Epithelial cell of prostate (primary cell): ENCODE measurements at regions not wholly inside any gene's neighbourhood (a gene's known extent, or its start where the extent isn't known, plus 50 kb on each side); places are given as distances from the start of the nearest gene placed in this dataset.

Experiments used
- DNase-seq: peaks from one replicate; pipeline ENCODE4 v3.0.0-alpha.2; 2011; ENCODE audit warnings: low read depth, low spot score
- H3K27ac ChIP-seq: fragments of 450-650 bp; 2 replicates; pipeline ENCODE4 v1.5.1; 2017; ENCODE audit warnings: mild to moderate bottlenecking

GRCh38 chr7:52309631-52310030 is 725.8 kb upstream of the POM121L12 start:
- H3K27ac ChIP-seq = no peak overlapping the region
- DNase-seq = no peak

GRCh38 chr7:52302765-52303520 is 732.5 kb upstream of the POM121L12 start:
- no peak overlapping the region for H3K27ac ChIP-seq
- DNase-seq = no peak

- H3K27ac ChIP-seq = no peak overlapping the region
- no peak for DNase-seq
Observed at GRCh38 chr7:52297128-52297527, 738.3 kb upstream of the POM121L12 start.

DNA sequence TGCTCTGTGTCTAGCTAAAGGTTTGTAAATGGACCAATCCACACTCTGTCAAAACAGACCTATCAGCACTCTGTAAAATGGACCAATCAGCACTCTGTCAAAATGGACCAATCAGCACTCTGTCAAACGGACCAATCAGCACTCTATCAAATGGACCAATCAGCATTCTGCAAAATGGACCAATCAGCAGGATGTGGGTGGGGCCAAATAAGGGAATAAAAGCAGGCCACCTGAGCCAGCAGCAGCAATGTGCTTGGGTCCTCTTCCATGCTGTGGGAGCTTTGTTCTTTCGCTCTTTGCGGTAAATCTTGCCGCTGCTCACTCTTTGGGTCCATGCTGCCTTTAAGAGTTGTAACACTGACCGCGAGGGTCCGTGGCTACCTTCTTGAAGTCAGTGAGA is 740.5 kb upstream of the POM121L12 start:
- H3K27ac ChIP-seq = no peak overlapping the region
- DNase-seq = no peak

DNA sequence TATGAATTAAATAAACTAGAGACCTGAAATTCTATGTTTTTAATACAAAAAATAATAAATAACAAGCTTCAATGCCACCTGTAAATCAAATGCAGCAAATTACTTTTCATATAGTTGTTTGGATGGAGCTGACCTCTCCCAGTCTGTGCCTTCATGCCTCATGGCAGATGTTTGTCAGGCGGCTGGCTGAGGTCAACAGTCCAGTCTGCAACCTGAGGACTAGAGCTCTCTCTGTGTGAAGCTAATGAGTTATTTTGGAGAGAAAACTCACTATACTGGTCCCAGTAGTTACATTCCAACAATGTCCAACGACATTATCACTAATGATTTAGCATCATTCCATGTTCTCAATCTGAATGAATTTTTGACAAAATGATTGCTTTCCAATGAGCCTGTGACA is 746.2 kb upstream of the POM121L12 start:
- no peak overlapping the region for H3K27ac ChIP-seq
- no peak for DNase-seq

DNA sequence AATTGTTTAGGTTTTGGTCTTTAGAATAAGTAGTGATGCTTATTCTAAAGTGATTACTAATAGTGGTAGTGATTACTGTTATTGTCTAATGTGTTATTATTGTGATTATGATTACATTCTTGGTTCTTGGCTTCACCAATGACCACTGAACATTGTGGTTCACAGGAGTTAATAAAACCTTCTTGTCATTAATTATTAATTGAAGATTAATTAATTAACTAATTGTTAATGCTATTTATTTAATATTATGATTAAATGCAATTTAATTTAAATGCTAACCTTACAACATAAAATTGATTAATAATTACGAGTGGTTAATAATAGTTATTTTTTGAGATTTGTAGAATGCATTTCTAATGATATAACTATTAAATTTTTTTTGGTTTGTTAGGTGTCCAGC is 747.7 kb upstream of the POM121L12 start:
- no peak for DNase-seq
- no peak overlapping the region for H3K27ac ChIP-seq

DNA sequence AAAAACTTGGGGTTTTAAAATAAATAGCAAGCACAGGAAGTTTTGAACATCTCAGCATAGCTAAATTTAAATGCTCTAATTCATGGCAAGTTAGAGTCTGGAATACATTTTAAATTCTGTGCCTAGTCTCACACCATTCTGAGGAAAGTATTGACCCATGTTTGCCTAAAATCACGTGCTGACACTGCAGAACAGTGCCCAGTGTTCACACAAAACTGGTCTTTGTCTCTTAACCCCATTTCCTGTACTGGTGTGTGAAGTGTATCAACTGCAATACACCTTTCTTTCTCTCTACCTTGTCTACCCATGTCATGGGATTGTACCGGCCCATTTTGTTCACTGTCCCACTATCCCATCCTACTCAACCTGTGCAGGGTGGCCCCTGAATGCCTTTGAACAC is 749.7 kb upstream of the POM121L12 start:
- DNase-seq = no peak
- no peak overlapping the region for H3K27ac ChIP-seq

- H3K27ac ChIP-seq = no peak overlapping the region
- no peak for DNase-seq
Observed at GRCh38 chr7:52283335-52283734, 752.1 kb upstream of the POM121L12 start.

- DNase-seq = no peak
- no peak overlapping the region for H3K27ac ChIP-seq
Observed at GRCh38 chr7:52273685-52274610, 761.5 kb upstream of the POM121L12 start.

- no peak overlapping the region for H3K27ac ChIP-seq
- no peak for DNase-seq
Observed at GRCh38 chr7:52271703-52272102, 763.7 kb upstream of the POM121L12 start.

- DNase-seq = no peak
Observed at GRCh38 chr7:52270301-52270700, 765.1 kb upstream of the POM121L12 start.

GRCh38 chr7:52269669-52270068 is 765.8 kb upstream of the POM121L12 start:
- no peak overlapping the region for H3K27ac ChIP-seq
- no peak for DNase-seq

More at GRCh38 chr7:52270301-52270700, 765.1 kb upstream of the POM121L12 start:
- no peak overlapping the region for H3K27ac ChIP-seq

DNA sequence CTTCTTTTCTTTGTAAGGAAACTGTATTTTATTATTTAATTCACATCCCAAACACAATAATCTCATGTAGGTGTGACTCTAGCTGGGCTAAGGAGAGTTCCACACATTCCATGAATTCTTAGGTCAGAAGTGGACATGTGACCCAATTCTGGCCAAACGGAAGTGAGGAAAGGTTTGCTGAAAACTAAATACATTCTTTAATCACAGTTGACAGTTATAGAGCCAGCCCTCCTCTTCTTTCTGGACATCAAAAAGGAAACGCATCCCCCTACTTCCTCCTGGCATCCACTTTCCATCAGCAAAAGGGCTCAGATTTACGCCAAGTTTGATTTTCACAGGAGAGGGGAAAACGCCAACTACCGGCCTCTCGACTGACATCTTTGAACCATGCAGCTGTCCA is 774.4 kb upstream of the POM121L12 start:
- DNase-seq = no peak
- H3K27ac ChIP-seq = no peak overlapping the region

GRCh38 chr7:52260046-52260665 is 775.3 kb upstream of the POM121L12 start:
- no peak overlapping the region for H3K27ac ChIP-seq
- no peak for DNase-seq

GRCh38 chr7:52257890-52258289 is 777.5 kb upstream of the POM121L12 start:
- no peak for DNase-seq
- no peak overlapping the region for H3K27ac ChIP-seq

DNA sequence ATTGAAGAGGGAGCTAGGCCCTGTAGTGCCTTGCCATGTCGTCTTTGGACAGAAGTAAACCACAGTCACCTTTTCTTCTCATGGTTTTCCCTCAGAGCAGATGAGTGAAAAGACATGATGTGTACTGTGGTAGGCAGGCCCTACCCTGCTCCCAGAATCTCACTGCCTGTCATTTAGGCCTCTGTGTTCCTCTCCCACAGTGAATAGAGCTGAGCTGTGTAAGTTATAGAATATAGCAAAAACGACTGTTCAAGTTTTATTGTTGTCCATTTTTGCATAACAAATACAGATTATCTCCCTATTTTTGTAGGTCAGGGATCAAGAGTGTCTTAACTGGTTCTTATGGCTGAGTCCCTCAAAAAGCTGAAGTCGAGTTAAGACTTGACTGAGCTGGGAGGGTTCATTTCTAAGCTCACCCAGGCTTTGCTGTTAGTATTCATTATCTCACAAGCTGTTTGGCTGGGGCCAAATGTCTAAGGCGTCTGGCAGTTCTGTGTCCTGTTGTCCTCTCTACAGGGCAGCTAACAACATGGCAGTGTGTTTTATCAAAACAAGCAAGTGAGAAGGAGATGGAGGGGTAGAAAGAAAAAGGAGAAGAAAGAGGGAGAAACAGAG is 780.9 kb upstream of the POM121L12 start:
- no peak overlapping the region for H3K27ac ChIP-seq
- no peak for DNase-seq

GRCh38 chr7:52253953-52254352 is 781.5 kb upstream of the POM121L12 start:
- no peak overlapping the region for H3K27ac ChIP-seq
- DNase-seq = no peak

- DNase-seq = no peak
Observed at GRCh38 chr7:52249741-52250140, 785.7 kb upstream of the POM121L12 start.

DNA sequence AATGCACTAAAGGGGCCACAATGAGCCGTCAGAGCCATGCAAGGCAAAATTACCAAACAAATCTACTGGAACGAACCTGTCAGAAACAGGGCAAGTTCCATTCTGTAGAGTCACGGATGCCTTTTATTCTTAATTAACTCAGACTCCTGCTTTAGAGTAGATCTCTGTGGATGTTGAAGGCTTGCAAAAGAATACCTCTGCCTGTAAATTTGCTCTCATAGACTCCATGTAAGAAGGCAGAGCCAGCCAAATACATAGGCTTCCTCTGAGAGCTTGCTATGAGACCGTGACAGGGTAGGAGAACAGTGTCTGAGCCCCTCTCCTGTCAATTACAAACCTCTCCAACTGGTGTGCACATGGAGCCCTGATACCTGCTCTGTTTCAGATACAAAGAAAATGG is 787.9 kb upstream of the POM121L12 start:
- DNase-seq = no peak
- H3K27ac ChIP-seq = no peak overlapping the region

More at GRCh38 chr7:52249741-52250140, 785.7 kb upstream of the POM121L12 start:
- H3K27ac ChIP-seq = no peak overlapping the region

- DNase-seq = no peak
- no peak overlapping the region for H3K27ac ChIP-seq
Observed at GRCh38 chr7:52243685-52244084, 791.7 kb upstream of the POM121L12 start.
